ENCODE measurements at regions not wholly inside any gene's neighbourhood (a gene's known extent, or its start where the extent isn't known, plus 50 kb on each side); places are given as distances from the start of the nearest gene placed in this dataset.

DNA sequence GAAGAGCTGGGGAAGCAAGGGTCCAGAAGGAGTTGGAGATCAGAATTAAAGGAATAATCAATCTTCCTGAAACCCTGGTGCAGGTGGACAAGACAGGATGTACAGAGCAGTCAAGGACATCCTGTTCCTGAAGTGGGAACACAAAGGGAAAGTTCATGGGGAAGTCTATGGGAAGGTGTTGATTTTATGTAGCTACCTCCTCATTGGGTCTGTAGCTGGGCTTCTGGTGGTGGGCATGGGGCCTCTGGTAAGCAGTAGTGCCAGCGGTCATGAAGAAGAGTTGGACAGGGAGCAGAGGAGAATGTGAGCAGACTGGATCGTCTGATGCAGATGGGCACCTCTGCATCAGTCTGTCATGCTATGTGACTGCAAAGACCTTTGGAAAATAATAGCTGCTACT lies 75.7 kb upstream of the PPM1H start:
- H3K27me3 ChIP-seq (replicated peaks; ENCODE audit: insufficient read depth, low read depth, low read length, poor library complexity) = no peaks in the 10 kb centered on the region
- intact Hi-C loops (cut with micrococcal nuclease; ENCODE audit: unreplicated experiment) = no loop called here
- H3K9me3 ChIP-seq (ENCODE audit: low read depth, low read length, poor library complexity, severe bottlenecking) = no peaks in the 10 kb centered on the region
- no TSS peak for BruUV-seq (replicated peaks)
- H3K4me1 ChIP-seq (ENCODE audit: insufficient read depth, low read length, poor library complexity, severe bottlenecking) = no peaks in the 10 kb centered on the region
- no peak overlapping the region for H3K4me3 ChIP-seq (ENCODE audit: low read depth, low read length, poor library complexity, severe bottlenecking)
- no peak overlapping the region for H3K27ac ChIP-seq (ENCODE audit: low read depth, low read length, poor library complexity, severe bottlenecking)
- POLR2A ChIA-PET (ENCODE audit: low non-redundant PET) = no interaction called here
- DNase-seq (ENCODE audit: low spot score) = no peak
- H3K36me3 ChIP-seq (ENCODE audit: insufficient read depth, low read length, poor library complexity, severe bottlenecking) = no peaks in the 10 kb centered on the region
- CTCF ChIA-PET = no interaction called here
- TF ChIP-seq EZH2 (IDR thresholded peaks at IDR 0.05; ENCODE audit: borderline replicate concordance, low read depth, low read length, poor library complexity, severe bottlenecking) (no peak), CTCF (conservative IDR thresholded peaks at IDR 0.05; ENCODE audit: low read depth, low read length) (no peak)

DNA sequence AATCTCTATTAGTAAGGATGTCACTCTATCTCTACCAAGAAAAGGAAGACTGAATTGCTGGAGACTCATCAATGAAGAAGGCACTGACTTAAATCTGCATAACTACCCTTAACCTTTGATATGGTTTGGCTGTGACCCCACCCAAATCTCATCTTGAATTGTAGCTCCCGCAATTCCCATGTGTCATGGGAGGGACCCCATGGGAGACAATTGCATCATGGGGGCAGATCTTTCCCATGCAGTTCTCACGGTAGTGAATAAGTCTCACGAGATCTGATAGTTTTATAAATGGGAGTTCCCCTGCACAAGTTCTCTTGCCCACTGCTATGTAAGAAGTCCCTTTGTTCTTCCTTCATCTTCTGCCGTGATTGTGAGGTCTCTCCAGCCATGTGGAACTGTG lies 73.4 kb upstream of the PPM1H start:
- H3K27ac ChIP-seq (ENCODE audit: low read depth, low read length, poor library complexity, severe bottlenecking) = no peak overlapping the region
- no peaks in the 10 kb centered on the region for H3K27me3 ChIP-seq (replicated peaks; ENCODE audit: insufficient read depth, low read depth, low read length, poor library complexity)
- H3K36me3 ChIP-seq (ENCODE audit: insufficient read depth, low read length, poor library complexity, severe bottlenecking) = no peaks in the 10 kb centered on the region
- ChIA-PET POLR2A (ENCODE audit: low non-redundant PET) (no interaction called here), CTCF (no interaction called here)
- H3K9me3 ChIP-seq (ENCODE audit: low read depth, low read length, poor library complexity, severe bottlenecking) = no peaks in the 10 kb centered on the region
- intact Hi-C loops (cut with micrococcal nuclease; ENCODE audit: unreplicated experiment) = no loop called here
- TF ChIP-seq CTCF (conservative IDR thresholded peaks at IDR 0.05; ENCODE audit: low read depth, low read length) = no peak
- TF ChIP-seq EZH2 (IDR thresholded peaks at IDR 0.05; ENCODE audit: borderline replicate concordance, low read depth, low read length, poor library complexity, severe bottlenecking) = no peak
- DNase-seq (ENCODE audit: low spot score) = no peak
- BruUV-seq (replicated peaks) = no TSS peak
- H3K4me3 ChIP-seq (ENCODE audit: low read depth, low read length, poor library complexity, severe bottlenecking) = no peak overlapping the region
- no peaks in the 10 kb centered on the region for H3K4me1 ChIP-seq (ENCODE audit: insufficient read depth, low read length, poor library complexity, severe bottlenecking)

- no peak overlapping the region for H3K27ac ChIP-seq (ENCODE audit: low read depth, low read length, poor library complexity, severe bottlenecking)
- DNase-seq (ENCODE audit: low spot score) = no peak
- ChIA-PET CTCF (no interaction called here), POLR2A (ENCODE audit: low non-redundant PET) (no interaction called here)
- no peaks in the 10 kb centered on the region for H3K9me3 ChIP-seq (ENCODE audit: low read depth, low read length, poor library complexity, severe bottlenecking)
- intact Hi-C loops (cut with micrococcal nuclease; ENCODE audit: unreplicated experiment) = no loop called here
- no peaks in the 10 kb centered on the region for H3K36me3 ChIP-seq (ENCODE audit: insufficient read depth, low read length, poor library complexity, severe bottlenecking)
- H3K4me3 ChIP-seq (ENCODE audit: low read depth, low read length, poor library complexity, severe bottlenecking) = no peak overlapping the region
- TF ChIP-seq EZH2 (IDR thresholded peaks at IDR 0.05; ENCODE audit: borderline replicate concordance, low read depth, low read length, poor library complexity, severe bottlenecking) = no peak
- no peak for TF ChIP-seq CTCF (conservative IDR thresholded peaks at IDR 0.05; ENCODE audit: low read depth, low read length)
- no peaks in the 10 kb centered on the region for H3K4me1 ChIP-seq (ENCODE audit: insufficient read depth, low read length, poor library complexity, severe bottlenecking)
- BruUV-seq (replicated peaks) = no TSS peak
- H3K27me3 ChIP-seq (replicated peaks; ENCODE audit: insufficient read depth, low read depth, low read length, poor library complexity) = no peaks in the 10 kb centered on the region
Observed at GRCh38 chr12:63007726-63008125, 72.8 kb upstream of the PPM1H start.
